ENCODE measurements at regions not wholly inside any gene's neighbourhood (a gene's known extent, or its start where the extent isn't known, plus 50 kb on each side); places are given as distances from the start of the nearest gene placed in this dataset.

- TF ChIP-seq REST (IDR thresholded peaks at IDR 0.05; ENCODE audit: insufficient replicate concordance, low read depth), result no peak
- TF ChIP-seq, protein P1, sequence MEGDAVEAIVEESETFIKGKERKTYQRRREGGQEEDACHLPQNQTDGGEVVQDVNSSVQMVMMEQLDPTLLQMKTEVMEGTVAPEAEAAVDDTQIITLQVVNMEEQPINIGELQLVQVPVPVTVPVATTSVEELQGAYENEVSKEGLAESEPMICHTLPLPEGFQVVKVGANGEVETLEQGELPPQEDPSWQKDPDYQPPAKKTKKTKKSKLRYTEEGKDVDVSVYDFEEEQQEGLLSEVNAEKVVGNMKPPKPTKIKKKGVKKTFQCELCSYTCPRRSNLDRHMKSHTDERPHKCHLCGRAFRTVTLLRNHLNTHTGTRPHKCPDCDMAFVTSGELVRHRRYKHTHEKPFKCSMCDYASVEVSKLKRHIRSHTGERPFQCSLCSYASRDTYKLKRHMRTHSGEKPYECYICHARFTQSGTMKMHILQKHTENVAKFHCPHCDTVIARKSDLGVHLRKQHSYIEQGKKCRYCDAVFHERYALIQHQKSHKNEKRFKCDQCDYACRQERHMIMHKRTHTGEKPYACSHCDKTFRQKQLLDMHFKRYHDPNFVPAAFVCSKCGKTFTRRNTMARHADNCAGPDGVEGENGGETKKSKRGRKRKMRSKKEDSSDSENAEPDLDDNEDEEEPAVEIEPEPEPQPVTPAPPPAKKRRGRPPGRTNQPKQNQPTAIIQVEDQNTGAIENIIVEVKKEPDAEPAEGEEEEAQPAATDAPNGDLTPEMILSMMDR (IDR thresholded peaks at IDR 0.05; ENCODE audit: insufficient read depth, low read length), result no peak
- TF ChIP-seq GABPA (IDR thresholded peaks at IDR 0.05; ENCODE audit: low read depth), result no peak
- no peak for TF ChIP-seq POLR2AphosphoS5 (IDR thresholded peaks at IDR 0.05; ENCODE audit: low read depth)
- TF ChIP-seq SPI1 (IDR thresholded peaks at IDR 0.05; ENCODE audit: borderline replicate concordance, low read depth), result no peak
- Histone ChIP-seq H3K27me3 (ENCODE audit: insufficient read depth, poor library complexity, severe bottlenecking) (no peaks in the 10 kb centered on the region), H3K27ac (replicated peaks) (no peak overlapping the region), H3K4me3 (replicated peaks; ENCODE audit: insufficient read depth, low read length) (no peak overlapping the region)
- DNase-seq (ENCODE audit: low read depth in 1 of 2, low spot score in 1 of 2), result no peak
Measured at GRCh38 chr6:21798468-21798867, 204.9 kb downstream of the SOX4 start.

DNA sequence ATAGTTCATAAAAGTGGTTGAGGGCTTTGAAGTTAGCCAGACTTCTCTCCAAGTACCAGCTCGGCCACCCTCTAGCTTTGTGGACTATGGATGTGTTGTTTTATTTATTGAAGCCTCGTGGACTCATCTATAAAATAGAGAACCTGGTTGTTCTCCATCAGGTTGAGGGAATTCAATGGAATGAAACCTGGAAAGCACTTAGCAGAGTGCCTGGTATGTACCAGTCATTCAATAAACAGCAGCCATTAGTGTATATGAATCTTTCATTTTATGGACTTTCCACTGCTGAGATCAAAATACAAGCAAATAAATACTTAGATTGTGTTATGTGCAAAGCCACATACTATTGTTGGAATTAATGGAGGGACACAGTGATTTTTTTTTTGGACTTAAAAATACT lies 206.8 kb downstream of the SOX4 start:
- no peak for TF ChIP-seq GABPA (IDR thresholded peaks at IDR 0.05; ENCODE audit: low read depth)
- TF ChIP-seq, protein P1 (IDR thresholded peaks at IDR 0.05; ENCODE audit: insufficient read depth, low read length), result no peak
- no peak for TF ChIP-seq SPI1 (IDR thresholded peaks at IDR 0.05; ENCODE audit: borderline replicate concordance, low read depth)
- no peak for TF ChIP-seq REST (IDR thresholded peaks at IDR 0.05; ENCODE audit: insufficient replicate concordance, low read depth)
- no peak for DNase-seq (ENCODE audit: low read depth in 1 of 2, low spot score in 1 of 2)
- Histone ChIP-seq H3K4me3 (replicated peaks; ENCODE audit: insufficient read depth, low read length) (no peak overlapping the region), H3K27me3 (ENCODE audit: insufficient read depth, poor library complexity, severe bottlenecking) (no peaks in the 10 kb centered on the region), H3K27ac (replicated peaks) (no peak overlapping the region)

DNA sequence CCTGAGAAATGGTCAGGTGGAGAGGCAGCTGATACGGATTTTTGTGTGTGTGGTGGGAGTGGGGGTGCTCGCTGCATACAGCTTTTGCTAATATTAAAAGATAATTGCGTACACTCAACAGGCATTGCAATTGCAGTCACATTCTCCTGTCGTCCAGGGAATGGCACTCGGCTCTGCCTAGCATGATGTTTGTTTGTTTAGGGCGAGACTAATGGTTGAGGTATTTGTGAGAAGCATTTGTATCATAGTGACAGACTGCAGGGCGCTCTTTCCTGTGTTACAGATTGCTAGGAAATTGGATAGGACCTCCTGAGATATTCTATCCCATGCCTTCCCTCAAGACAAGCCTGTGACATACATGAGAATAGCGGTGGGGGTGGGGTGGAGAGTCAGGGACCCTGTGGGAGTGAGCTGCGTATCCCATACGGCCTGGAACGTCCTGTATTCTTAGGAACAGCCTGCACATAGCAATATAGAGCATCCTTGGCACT lies 207.4 kb downstream of the SOX4 start:
- Histone ChIP-seq H3K27me3 (ENCODE audit: insufficient read depth, poor library complexity, severe bottlenecking) (no peaks in the 10 kb centered on the region), H3K27ac (replicated peaks) (no peak overlapping the region), H3K4me3 (replicated peaks; ENCODE audit: insufficient read depth, low read length) (no peak overlapping the region)
- TF ChIP-seq SPI1 (IDR thresholded peaks at IDR 0.05; ENCODE audit: borderline replicate concordance, low read depth), result no peak
- TF ChIP-seq, protein P1 (IDR thresholded peaks at IDR 0.05; ENCODE audit: insufficient read depth, low read length), result no peak
- TF ChIP-seq REST (IDR thresholded peaks at IDR 0.05; ENCODE audit: insufficient replicate concordance, low read depth), result no peak
- DNase-seq (ENCODE audit: low read depth in 1 of 2, low spot score in 1 of 2), result no peak
